ENCODE measurements at regions not wholly inside any gene's neighbourhood (a gene's known extent, or its start where the extent isn't known, plus 50 kb on each side); places are given as distances from the start of the nearest gene placed in this dataset.

DNA sequence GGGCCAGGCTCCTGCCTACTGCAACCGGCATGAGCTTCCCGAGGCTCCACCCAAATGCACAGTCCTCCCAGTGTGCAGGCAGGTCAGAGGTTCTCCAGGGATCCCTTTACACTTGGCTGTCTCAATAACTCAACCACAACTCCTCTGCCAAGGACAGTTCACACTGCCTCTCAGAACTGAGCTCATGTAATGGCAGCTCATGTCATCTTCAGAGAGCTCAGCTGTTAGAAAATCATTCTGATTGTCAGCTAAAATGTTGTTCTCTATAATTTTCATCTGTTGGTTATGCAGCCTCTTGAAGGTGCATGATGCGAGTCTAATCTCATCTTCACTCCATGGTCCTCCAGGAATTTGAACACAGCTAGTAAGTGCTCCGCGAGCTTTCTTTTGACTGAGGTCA is 76.7 kb downstream of the SST start:
- H3K27ac ChIP-seq: no peak overlapping the region

DNA sequence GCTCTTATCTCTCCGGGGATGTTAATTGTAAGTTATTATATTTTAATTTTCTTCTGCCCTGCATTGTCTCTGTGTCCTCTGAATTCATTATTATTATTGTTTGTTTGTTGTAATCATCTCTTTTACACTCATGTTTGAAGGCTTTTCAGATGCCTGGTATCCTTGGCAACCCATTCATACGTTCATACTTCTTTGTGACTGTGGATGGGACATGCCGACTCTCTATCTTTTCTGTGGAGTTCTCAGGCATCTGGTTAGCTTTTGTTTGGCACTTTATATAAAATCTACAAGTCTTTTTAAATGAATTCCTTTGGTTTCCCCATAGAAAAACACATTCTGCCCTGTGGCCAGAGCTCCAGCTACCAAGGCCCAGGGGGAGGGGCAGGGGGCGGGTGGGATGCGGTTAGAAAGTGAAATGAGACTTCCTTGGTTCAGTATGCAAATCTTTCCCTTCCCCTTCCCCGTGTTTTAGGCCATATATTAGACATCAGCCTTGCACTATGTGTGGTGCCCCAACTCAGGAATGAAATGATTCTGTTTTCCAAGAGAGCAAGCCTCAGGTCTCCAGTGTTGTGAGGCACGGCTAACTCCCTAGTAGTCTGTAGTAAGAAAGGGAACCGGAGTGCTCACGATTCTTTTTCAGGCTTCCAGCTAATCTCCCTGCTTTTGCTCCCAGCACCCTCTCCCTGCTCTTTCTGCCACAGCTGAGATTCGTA is 79.2 kb downstream of the SST start:
- TF ChIP-seq, protein P1, sequence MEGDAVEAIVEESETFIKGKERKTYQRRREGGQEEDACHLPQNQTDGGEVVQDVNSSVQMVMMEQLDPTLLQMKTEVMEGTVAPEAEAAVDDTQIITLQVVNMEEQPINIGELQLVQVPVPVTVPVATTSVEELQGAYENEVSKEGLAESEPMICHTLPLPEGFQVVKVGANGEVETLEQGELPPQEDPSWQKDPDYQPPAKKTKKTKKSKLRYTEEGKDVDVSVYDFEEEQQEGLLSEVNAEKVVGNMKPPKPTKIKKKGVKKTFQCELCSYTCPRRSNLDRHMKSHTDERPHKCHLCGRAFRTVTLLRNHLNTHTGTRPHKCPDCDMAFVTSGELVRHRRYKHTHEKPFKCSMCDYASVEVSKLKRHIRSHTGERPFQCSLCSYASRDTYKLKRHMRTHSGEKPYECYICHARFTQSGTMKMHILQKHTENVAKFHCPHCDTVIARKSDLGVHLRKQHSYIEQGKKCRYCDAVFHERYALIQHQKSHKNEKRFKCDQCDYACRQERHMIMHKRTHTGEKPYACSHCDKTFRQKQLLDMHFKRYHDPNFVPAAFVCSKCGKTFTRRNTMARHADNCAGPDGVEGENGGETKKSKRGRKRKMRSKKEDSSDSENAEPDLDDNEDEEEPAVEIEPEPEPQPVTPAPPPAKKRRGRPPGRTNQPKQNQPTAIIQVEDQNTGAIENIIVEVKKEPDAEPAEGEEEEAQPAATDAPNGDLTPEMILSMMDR (IDR thresholded peaks at IDR 0.05): no peak
- H3K27ac ChIP-seq: no peak overlapping the region
- H3K4me3 ChIP-seq: no peak overlapping the region
- DNase-seq (ENCODE audit: low spot score): no peak

More for the DNA sequence above, 76.7 kb downstream of the SST start:
- H3K4me3 ChIP-seq: no peak overlapping the region
- no peak for DNase-seq (ENCODE audit: low spot score)
- TF ChIP-seq, protein P1 (IDR thresholded peaks at IDR 0.05): no peak

DNA sequence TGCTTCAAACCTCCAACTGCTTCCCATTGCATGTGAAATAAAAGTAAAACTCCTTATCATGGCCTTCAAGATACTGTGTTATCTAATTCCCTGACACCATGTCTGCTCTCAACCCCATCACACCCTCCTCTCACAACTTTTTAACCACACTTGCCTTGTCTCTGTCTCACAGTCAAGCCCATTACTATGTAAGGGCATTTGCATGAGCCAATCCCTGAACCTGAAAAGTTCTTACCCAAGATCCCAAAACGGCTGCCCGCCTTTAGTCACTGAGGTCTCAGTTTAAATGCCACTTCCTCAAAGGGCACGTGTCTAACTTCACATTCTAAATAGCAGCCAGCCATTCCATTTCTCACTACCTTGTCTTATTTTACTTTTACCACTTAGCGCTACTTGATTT is 83.1 kb downstream of the SST start:
- DNase-seq (ENCODE audit: low spot score): no peak
- no peak overlapping the region for H3K4me3 ChIP-seq
- no peak overlapping the region for H3K27ac ChIP-seq
- TF ChIP-seq, protein P1 (IDR thresholded peaks at IDR 0.05): no peak

DNA sequence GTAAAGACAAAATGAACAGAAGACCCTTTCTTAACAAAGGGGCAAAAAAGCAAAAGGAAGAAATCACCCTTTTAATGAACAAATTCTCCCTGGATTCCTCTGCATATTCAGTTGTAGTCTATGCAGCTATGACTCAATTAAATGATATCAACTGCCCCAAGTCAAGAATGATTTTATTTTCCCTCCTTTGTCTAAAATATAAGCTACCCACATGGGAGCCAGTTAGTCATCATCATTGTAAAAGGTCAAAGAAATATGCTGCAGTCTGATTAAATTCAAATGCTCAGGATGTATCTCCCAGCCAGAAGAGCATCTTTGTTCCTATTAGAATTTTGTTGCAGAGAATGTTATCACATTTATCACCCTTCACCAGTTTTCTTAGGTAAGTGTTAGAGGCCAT is 84.0 kb downstream of the SST start:
- TF ChIP-seq, protein P1 (IDR thresholded peaks at IDR 0.05): no peak
- no peak overlapping the region for H3K27ac ChIP-seq

DNA sequence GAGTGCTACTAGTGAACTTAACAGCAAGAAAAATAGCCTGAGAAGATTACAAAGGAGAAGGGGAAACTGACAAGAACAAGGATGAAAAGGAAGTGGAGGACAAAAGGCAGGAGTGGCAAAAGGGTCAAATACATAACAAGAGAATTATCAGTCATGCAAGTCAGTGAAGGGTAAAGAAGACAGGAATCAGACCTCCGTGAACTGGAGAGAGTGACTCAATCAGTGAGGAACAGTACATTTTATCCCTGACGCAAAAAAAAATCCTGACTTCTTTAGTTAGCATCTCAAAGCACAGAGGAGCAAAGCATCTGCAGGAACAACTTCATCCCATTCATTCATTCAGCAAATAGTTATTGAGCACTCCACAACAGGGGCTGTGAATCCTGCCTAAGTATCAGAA is 97.8 kb downstream of the SST start:
- Histone ChIP-seq H3K27ac (no peak overlapping the region), H3K4me3 (no peak overlapping the region)
- no peak for DNase-seq (ENCODE audit: low spot score)
- TF ChIP-seq, protein P1 (IDR thresholded peaks at IDR 0.05): no peak

More for the DNA sequence above, 84.0 kb downstream of the SST start:
- no peak overlapping the region for H3K4me3 ChIP-seq
- no peak for DNase-seq (ENCODE audit: low spot score)

DNA sequence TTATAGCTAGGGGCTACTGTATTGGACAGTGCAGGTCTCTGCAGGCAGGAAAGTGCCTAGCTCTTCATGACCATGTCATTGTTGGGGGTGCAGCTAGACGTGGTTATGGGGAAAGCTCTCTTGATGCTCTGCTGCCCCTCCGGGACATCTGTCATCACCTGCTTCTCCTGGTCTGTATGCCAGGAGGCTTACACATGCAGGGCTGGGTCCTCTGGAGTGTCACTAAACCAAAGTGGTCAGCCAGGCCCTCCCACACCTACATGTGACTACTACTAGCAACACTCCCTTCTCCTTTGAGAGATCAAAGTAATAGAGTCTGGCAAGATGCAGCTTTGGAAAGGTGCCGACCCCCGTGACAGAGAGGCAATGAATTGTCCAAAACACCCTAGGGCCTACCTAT is 98.5 kb downstream of the SST start:
- TF ChIP-seq, protein P1 (IDR thresholded peaks at IDR 0.05): no peak
- DNase-seq (ENCODE audit: low spot score): no peak

DNA sequence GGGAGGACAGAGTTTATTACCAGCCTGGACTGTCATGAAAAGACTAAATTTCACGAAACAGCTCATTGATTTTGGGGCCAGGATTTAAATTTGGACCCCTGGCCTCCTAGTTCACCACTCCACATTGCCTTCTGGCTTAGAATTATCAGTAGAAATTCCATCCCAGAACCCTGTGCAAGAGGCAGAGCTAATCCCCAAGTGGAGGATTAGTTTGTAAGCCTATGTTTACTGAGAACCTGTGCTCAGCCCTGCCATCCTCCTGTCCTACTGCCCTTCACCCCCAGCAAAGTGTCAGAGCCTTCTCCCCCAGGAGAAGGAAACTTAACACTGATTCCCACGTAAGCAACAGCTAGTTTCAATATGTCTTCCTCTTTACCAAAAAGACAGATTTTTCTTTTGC is 99.4 kb downstream of the SST start:
- TF ChIP-seq, protein P1 (IDR thresholded peaks at IDR 0.05): no peak
- Histone ChIP-seq H3K27ac (no peak overlapping the region), H3K4me3 (no peak overlapping the region)
- no peak for DNase-seq (ENCODE audit: low spot score)

More for the DNA sequence above, 98.5 kb downstream of the SST start:
- H3K27ac ChIP-seq: no peak overlapping the region
- no peak overlapping the region for H3K4me3 ChIP-seq
